Ishikawa (cell line): ENCODE measurements at regions not wholly inside any gene's neighbourhood (a gene's known extent, or its start where the extent isn't known, plus 50 kb on each side); places are given as distances from the start of the nearest gene placed in this dataset.

Experiments
- CEBPB ChIP-seq: IDR thresholded peaks from 2 replicates; pipeline ENCODE4 v1.6.1; 2012
- CREB1 ChIP-seq: IDR thresholded peaks from 2 replicates; pipeline ENCODE4 v1.6.1; 2012; ENCODE audit warnings: low read depth
- EGR1 ChIP-seq: IDR thresholded peaks from 2 replicates; pipeline ENCODE4 v1.6.1; 2012
- EP300 ChIP-seq: IDR thresholded peaks from 2 replicates; pipeline ENCODE4 v1.6.1; 2012; ENCODE audit warnings: borderline replicate concordance
- FOXM1 ChIP-seq: IDR thresholded peaks from 2 replicates; pipeline ENCODE4 v1.6.1; 2012; ENCODE audit warnings: low read depth, borderline replicate concordance
- NFIC ChIP-seq: IDR thresholded peaks from 2 replicates; pipeline ENCODE4 v1.6.1; 2012
- RAD21 ChIP-seq: IDR thresholded peaks from 2 replicates; pipeline ENCODE4 v1.6.1; 2012; ENCODE audit warnings: low read depth
- REST ChIP-seq: IDR thresholded peaks from 2 replicates; pipeline ENCODE4 v1.6.1; 2012; ENCODE audit warnings: low read depth, mild to moderate bottlenecking
- TAF1 ChIP-seq: IDR thresholded peaks from 2 replicates; pipeline ENCODE4 v1.6.1; 2012; ENCODE audit warnings: low read depth, mild to moderate bottlenecking
- TCF12 ChIP-seq: IDR thresholded peaks from 2 replicates; pipeline ENCODE4 v1.6.1; 2012; ENCODE audit warnings: low read depth
- TEAD4 ChIP-seq: IDR thresholded peaks from 2 replicates; pipeline ENCODE4 v1.6.1; 2012
- USF1 ChIP-seq: IDR thresholded peaks from 2 replicates; pipeline ENCODE4 v1.6.1; 2012
- YY1 ChIP-seq: IDR thresholded peaks from 2 replicates; pipeline ENCODE4 v1.6.1; 2012; ENCODE audit warnings: low read depth
- ZBTB7A ChIP-seq: IDR thresholded peaks from 2 replicates; pipeline ENCODE4 v1.6.1; 2012; ENCODE audit warnings: low read depth
- TF ChIP-seq, protein P1 (sequence below): IDR thresholded peaks from 2 replicates; pipeline ENCODE4 v1.6.1; 2012

DNA sequence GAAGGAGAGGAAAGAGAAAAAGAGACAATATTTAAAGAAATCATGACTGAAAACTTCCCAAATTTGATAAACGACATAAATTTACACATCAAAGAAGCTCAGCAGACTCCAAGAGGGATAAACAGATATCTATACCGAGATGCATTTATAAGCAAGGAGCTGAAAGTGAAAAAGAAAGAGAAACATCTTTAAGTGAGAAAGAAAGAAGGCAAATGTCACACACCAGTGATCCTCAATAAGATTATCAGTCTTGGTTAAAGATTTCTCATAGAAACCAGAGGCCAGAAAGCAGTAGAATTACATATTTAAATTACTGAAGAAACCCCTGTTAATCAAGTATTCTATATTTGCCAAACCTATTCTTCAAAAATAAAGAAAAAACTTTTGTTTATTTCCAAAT lies 424.2 kb downstream of the SLC16A7 start:
- TF ChIP-seq TCF12 = no peak
- no peak for TF ChIP-seq TEAD4
- TF ChIP-seq, protein P1, sequence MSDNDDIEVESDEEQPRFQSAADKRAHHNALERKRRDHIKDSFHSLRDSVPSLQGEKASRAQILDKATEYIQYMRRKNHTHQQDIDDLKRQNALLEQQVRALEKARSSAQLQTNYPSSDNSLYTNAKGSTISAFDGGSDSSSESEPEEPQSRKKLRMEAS = no peak
- no peak for TF ChIP-seq NFIC
- no peak for TF ChIP-seq TAF1
- TF ChIP-seq REST = no peak
- TF ChIP-seq EP300 = no peak

DNA sequence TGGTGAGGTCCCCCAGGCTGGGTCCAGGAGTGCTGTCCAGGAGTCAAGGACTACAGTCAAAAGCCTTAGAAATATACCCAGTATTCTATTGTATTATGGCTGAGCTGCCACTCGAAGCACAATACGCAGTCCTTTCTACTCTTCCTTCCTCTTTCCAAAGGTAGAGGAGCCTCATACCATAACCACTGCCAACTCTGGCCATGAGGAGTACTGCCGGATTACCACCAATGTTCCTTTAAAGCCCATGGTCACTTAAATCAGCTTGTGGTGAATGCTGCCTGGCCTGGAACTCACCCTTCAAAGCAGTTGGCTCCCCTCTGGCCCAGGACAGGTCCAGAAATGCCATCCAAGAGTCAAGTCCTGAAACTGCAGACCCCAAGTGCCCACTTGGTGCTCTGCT lies 425.4 kb downstream of the SLC16A7 start:
- TF ChIP-seq USF1 (no peak), REST (no peak), EGR1 (no peak), TAF1 (no peak), EP300 (no peak), FOXM1 (no peak), TCF12 (no peak), TEAD4 (no peak)
- TF ChIP-seq, protein P1 = no peak

DNA sequence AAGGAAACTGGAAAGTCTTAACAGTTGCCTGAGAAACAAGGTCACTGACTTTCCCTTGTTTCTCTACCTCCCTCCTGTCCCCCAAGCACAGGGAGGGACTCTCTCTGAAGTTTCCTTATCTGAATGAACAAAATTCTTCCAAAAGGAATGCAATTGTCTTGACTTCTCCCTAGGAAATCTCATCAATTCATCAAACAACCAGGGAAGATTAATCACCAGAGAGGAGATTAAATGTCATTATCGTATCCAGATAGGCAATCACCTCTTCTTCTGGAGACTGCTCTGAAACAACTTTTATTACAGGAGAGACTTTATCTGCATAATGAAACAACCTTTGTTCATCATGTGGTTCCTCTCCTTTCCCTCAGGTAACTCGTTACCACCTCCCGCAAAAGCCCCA lies 431.4 kb downstream of the SLC16A7 start:
- no peak for TF ChIP-seq RAD21
- TF ChIP-seq TCF12 = no peak
- TF ChIP-seq NFIC = no peak
- TF ChIP-seq CREB1 = no peak
- TF ChIP-seq CEBPB = no peak
- no peak for TF ChIP-seq TAF1
- TF ChIP-seq EP300 = no peak
- TF ChIP-seq YY1 = no peak
- TF ChIP-seq, protein P1 = no peak
- no peak for TF ChIP-seq EGR1
- TF ChIP-seq TEAD4 = no peak
- TF ChIP-seq ZBTB7A = no peak
- TF ChIP-seq USF1 = no peak
- no peak for TF ChIP-seq FOXM1
- no peak for TF ChIP-seq REST

DNA sequence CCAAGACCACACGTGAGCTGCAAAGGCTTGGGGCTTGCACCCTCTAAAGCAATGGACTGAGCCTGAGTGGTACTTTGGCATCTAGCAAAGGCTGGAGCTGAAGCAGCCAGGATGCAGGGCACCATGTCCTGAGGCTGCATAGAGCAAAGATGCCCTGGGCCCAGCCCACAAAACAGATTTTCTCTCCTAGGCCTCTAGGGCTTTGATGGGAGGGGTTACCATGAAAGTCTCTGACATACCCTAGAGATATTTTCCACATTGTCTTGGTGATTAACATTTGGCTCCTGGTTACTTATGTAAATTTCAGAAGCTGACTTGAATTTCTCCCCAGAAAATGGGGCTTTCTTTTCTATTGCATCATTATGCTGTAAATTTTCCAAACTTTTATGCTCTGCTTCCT lies 438.3 kb downstream of the SLC16A7 start:
- TF ChIP-seq NFIC (no peak), REST (no peak), TCF12 (no peak), EP300 (no peak), TEAD4 (no peak), RAD21 (no peak), YY1 (no peak), CREB1 (no peak), ZBTB7A (no peak), FOXM1 (no peak), CEBPB (no peak), EGR1 (no peak)
- TF ChIP-seq, protein P1 = no peak
